K562 (cell line): ENCODE measurements at regions not wholly inside any gene's neighbourhood (a gene's known extent, or its start where the extent isn't known, plus 50 kb on each side); places are given as distances from the start of the nearest gene placed in this dataset.

ENCODE experiments used
- ATAC-seq: fragments of 200-7000 bp; cut with Tn5 transposase; 3 replicates; pipeline ENCODE4 v1.9.1; 2020; ENCODE audit warnings: moderate library complexity
- BruUV-seq: library from RNA; stranded (reverse); fragments of 400-500 nt; replicated peaks from 2 replicates; lab custom pipeline; 2021; lab: Mats Ljungman, UMichigan
- CTCF ChIA-PET: fragments of 300-600 bp; formaldehyde crosslinking; extraction: SDS; loops from one replicate; lab custom pipeline; 2021; ENCODE audit warnings: low intra/inter-chr PET ratio; lab: Yijun Ruan, JAX
- POLR2A ChIA-PET: fragments of 300-600, 350-650 bp; sonication (Branson Sonifier 250); formaldehyde crosslinking; extraction: SDS; loops from one replicate; lab custom pipeline; 2021; ENCODE audit warnings: antibody characterized with exemption, inconsistent platforms; lab: Yijun Ruan, JAX
- DNase-seq, 4 experiments: peaks; one replicate each; pipeline versions ENCODE4 v3.0.0 to v3.0.0-alpha.2; 2011 to 2018; ENCODE audit warnings: low spot score in 3 of 4, mixed read lengths in 3 of 4; ENCODE audit errors: extremely low read depth in 1 of 4
- FAIRE-seq: peaks from 2 replicates; lab custom pipeline; 2011; peaks lifted over from hg19 to GRCh38; lab: Jason Lieb, UNC
- H2AFZ ChIP-seq: 2 replicates; pipeline ENCODE4 v1.6.0; 2011; ENCODE audit warnings: low read depth, low read length, control low read depth, inconsistent platforms
- H3K27ac ChIP-seq: fragments of 200-600 bp; 3 replicates; pipeline ENCODE4 v1.8.0; 2011; ENCODE audit warnings: low read depth, mild to moderate bottlenecking, control low read depth, inconsistent platforms, low read length, moderate library complexity, mixed read lengths; ENCODE audit errors: extremely low read depth
- H3K27me3 ChIP-seq, 2 experiments: fragments of 300-600 bp in 1 of 2; 2 replicates in 1 of 2; 3 replicates in 1 of 2; pipeline versions ENCODE4 v1.6.0 to v1.8.0; 2011; ENCODE audit warnings: inconsistent platforms in 2 of 2, low read length in 2 of 2, mild to moderate bottlenecking in 1 of 2, mixed read lengths in 1 of 2, moderate library complexity in 1 of 2; ENCODE audit not compliant: control insufficient read depth in 2 of 2, insufficient read depth in 2 of 2
- H3K36me3 ChIP-seq: fragments of 300-600 bp; 3 replicates; pipeline ENCODE4 v1.8.0; 2011; ENCODE audit warnings: mild to moderate bottlenecking, low read length, inconsistent platforms; ENCODE audit not compliant: control insufficient read depth, insufficient read depth
- H3K4me1 ChIP-seq, 2 experiments: fragments of 200-600 bp in 1 of 2; replicated peaks in 1 of 2; 2 replicates in 1 of 2; 3 replicates in 1 of 2; pipeline versions ENCODE4 v1.5.1 to v1.8.0; 2011; ENCODE audit warnings: inconsistent platforms in 2 of 2, low read length in 2 of 2, mild to moderate bottlenecking in 1 of 2, mixed read lengths in 1 of 2, moderate library complexity in 1 of 2; ENCODE audit not compliant: control insufficient read depth in 2 of 2, insufficient read depth in 2 of 2
- H3K4me2 ChIP-seq: 2 replicates; pipeline ENCODE4 v1.6.1; 2011; ENCODE audit warnings: low read length, control low read depth, inconsistent platforms, mixed read lengths; ENCODE audit not compliant: insufficient read depth
- H3K4me3 ChIP-seq: fragments of 200-600 bp; sonication (generic), shearing (Covaris generic); 2 replicates; pipeline ENCODE4 v1.5.1; 2016; ENCODE audit warnings: control low read depth, inconsistent platforms
- H3K79me2 ChIP-seq: fragments of 200-600 bp; 3 replicates; pipeline ENCODE4 v1.8.0; 2011; ENCODE audit warnings: low read length, inconsistent platforms; ENCODE audit not compliant: control insufficient read depth, insufficient read depth
- H3K9ac ChIP-seq, 2 experiments: 2 replicates each; pipeline versions ENCODE4 v1.6.0 to v1.6.1; 2011; ENCODE audit warnings: low read depth in 2 of 2, low read length in 2 of 2, control low read depth in 1 of 2, inconsistent platforms in 1 of 2, mild to moderate bottlenecking in 1 of 2, mixed read lengths in 1 of 2; ENCODE audit not compliant: insufficient read depth in 1 of 2
- H3K9me1 ChIP-seq: one replicate; pipeline ENCODE4 v1.6.0; 2011; ENCODE audit warnings: inconsistent platforms, mild to moderate bottlenecking, low read length, moderate library complexity; ENCODE audit not compliant: control insufficient read depth, insufficient read depth
- H3K9me3 ChIP-seq: replicated peaks from 2 replicates; pipeline ENCODE4 v1.5.1; 2011; ENCODE audit warnings: low read depth, low read length, inconsistent platforms; ENCODE audit not compliant: control insufficient read depth, insufficient read depth
- H4K20me1 ChIP-seq: replicated peaks from 2 replicates; pipeline ENCODE4 v1.6.1; 2011; ENCODE audit warnings: low read length, inconsistent platforms, mixed read lengths; ENCODE audit not compliant: control insufficient read depth, insufficient read depth
- ARID2 ChIP-seq: fragments of 450-650 bp; IDR thresholded peaks from 2 replicates; pipeline ENCODE4 v1.6.1; 2017; ENCODE audit warnings: antibody characterized with exemption, mild to moderate bottlenecking
- CEBPB ChIP-seq: fragments of 450-650 bp; IDR thresholded peaks from 2 replicates; pipeline ENCODE4 v1.6.1; 2016; ENCODE audit warnings: missing genetic modification characterization, missing compliant biosample characterization
- CEBPG ChIP-seq, 3 experiments: fragments of 200-800 bp in 1 of 3; sonication (Bioruptor generic) in 1 of 3; sonication (generic) in 1 of 3; formaldehyde crosslinking in 1 of 3; IDR thresholded peaks in 2 of 3; conservative IDR thresholded peaks in 1 of 3; 2 replicates each; pipeline versions ENCODE4 v1.6.1 to v1.8.0; 2016 to 2022; ENCODE audit warnings: missing compliant biosample characterization in 2 of 3, missing genetic modification characterization in 2 of 3, mild to moderate bottlenecking in 1 of 3, missing genetic modification reagents in 1 of 3
- KLF13 ChIP-seq: fragments of 450-650 bp; IDR thresholded peaks from 2 replicates; pipeline ENCODE4 v1.6.1; 2016; ENCODE audit warnings: missing genetic modification characterization, low read depth, mild to moderate bottlenecking, missing compliant biosample characterization, moderate library complexity, borderline replicate concordance
- YBX1 ChIP-seq: fragments of 450-650 bp; IDR thresholded peaks from 2 replicates; pipeline ENCODE4 v1.7.1; 2016; ENCODE audit warnings: mild to moderate bottlenecking
- ZNF551 ChIP-seq: fragments of 250-450 bp; sonication (Bioruptor Pico); IDR thresholded peaks from 2 replicates; pipeline ENCODE4 v1.5.0; 2021; ENCODE audit warnings: mild to moderate bottlenecking, moderate library complexity
- ZNF668 ChIP-seq: fragments of 250-450 bp; sonication (Bioruptor Pico); IDR thresholded peaks from 2 replicates; pipeline ENCODE4 v1.8.0; 2022; ENCODE audit warnings: mild to moderate bottlenecking, inconsistent platforms
- in situ Hi-C: fragments of 300-500 bp; cut with MboI; formaldehyde crosslinking; loops from 4 replicates; pipeline ENCODE4 v1.15.0; 2018; ENCODE audit warnings: inconsistent platforms, mixed read lengths
- intact Hi-C: fragments of 100-400 bp; cut with micrococcal nuclease; formaldehyde crosslinking; loops from 2 replicates; pipeline ENCODE4 v1.14.2; 2022

DNA sequence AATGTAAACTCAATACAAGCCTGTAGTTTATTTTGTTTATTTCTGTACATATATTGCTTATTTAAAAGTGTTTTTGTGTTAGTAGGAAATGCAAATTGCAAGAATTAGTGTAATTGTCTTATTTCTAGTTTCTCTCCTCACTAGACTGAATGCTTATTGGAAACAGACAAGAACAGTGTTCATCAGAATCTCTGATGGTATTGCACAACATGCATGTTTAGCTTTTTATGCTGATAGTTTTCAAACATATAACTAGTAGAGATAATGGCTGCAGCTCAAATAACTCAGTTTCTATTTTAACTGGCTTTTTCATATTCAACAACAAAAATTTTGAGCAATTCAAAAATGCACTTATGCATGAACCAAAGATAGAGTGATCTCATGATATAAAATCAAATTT lies 68.8 kb upstream of the HTR4 start:
- CTCF ChIA-PET: no interaction called here
- Histone ChIP-seq H3K27ac (no peak overlapping the region), H4K20me1 (no peaks in the 10 kb centered on the region), H2AFZ (no peak overlapping the region), H3K79me2 (no peaks in the 10 kb centered on the region), H3K4me2 (no peak overlapping the region), H3K9me1 (no peaks in the 10 kb centered on the region), H3K4me1 (no peaks in the 10 kb centered on the region; a peak in 1 of 5 replicates), H3K4me3 (no peak overlapping the region), H3K36me3 (no peaks in the 10 kb centered on the region), H3K9ac (no peak overlapping the region), H3K9me3 (no peaks in the 10 kb centered on the region), H3K27me3 (peaks cover 0 to 10% of the 10 kb centered on the region in 2 experiments; a peak in 2 of 5 replicates)
- TF ChIP-seq ARID2 (no peak), YBX1 (no peak), CEBPB (tag) (peak; percentile 40; the same call in 1 of the 2 replicates), CEBPG (CRISPR knock-in tag; IDR thresholded peaks at IDR 0.05) (no peak), CEBPG (tag; conservative IDR thresholded peaks at IDR 0.05 in 1 of 2, IDR thresholded peaks at IDR 0.05 in 1 of 2) (peak in 1 of 2 experiments; percentile 60; a peak in 2 of 4 replicates), ZNF668 (no peak), ZNF551 (CRISPR knock-in tag) (no peak), KLF13 (tag) (no peak)
- in situ Hi-C loops (loop anchor here (25.0 kb wide), 1 partner anchor 761 kb away; no protein-coding TSS in a partner anchor), intact Hi-C loops (no loop called here)
- no TSS peak for BruUV-seq
- POLR2A ChIA-PET: no interaction called here
- DNase-seq: no peak
- FAIRE-seq: no peak
- ATAC-seq: no peak
